ENCODE measurements at regions not wholly inside any gene's neighbourhood (a gene's known extent, or its start where the extent isn't known, plus 50 kb on each side); places are given as distances from the start of the nearest gene placed in this dataset.

DNA sequence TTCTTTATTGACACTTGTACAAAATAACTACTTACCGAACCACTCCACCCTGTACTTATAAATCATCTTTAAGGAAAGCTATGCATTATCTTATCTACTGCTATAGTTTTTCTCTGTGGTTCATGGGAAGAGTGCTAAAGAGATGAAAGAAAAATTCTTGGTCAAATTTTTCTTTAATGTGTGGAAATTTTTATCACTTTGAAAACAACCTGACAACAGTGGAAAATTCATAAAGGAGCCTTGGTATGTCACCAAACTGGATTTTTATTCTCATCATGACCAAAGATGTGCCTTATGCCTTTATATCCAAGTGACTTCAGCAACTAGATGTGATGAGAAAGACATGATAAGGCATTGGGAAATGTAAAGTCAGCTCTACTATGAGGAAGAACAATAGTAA lies 67.2 kb upstream of the SPP1 start:
- TF ChIP-seq, protein P1, sequence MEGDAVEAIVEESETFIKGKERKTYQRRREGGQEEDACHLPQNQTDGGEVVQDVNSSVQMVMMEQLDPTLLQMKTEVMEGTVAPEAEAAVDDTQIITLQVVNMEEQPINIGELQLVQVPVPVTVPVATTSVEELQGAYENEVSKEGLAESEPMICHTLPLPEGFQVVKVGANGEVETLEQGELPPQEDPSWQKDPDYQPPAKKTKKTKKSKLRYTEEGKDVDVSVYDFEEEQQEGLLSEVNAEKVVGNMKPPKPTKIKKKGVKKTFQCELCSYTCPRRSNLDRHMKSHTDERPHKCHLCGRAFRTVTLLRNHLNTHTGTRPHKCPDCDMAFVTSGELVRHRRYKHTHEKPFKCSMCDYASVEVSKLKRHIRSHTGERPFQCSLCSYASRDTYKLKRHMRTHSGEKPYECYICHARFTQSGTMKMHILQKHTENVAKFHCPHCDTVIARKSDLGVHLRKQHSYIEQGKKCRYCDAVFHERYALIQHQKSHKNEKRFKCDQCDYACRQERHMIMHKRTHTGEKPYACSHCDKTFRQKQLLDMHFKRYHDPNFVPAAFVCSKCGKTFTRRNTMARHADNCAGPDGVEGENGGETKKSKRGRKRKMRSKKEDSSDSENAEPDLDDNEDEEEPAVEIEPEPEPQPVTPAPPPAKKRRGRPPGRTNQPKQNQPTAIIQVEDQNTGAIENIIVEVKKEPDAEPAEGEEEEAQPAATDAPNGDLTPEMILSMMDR (conservative IDR thresholded peaks at IDR 0.05; ENCODE audit: low read depth, low read length) = no peak
- TF ChIP-seq POLR2A (IDR thresholded peaks at IDR 0.05; ENCODE audit: low read depth, low read length) (no peak), MAZ (IDR thresholded peaks at IDR 0.05; ENCODE audit: borderline replicate concordance, low read depth, low read length) (no peak), RFX5 (IDR thresholded peaks at IDR 0.05; ENCODE audit: low read depth, low read length) (no peak), FOS (IDR thresholded peaks at IDR 0.05; ENCODE audit: low read depth, low read length) (no peak)
- TF ChIP-seq, protein P2, sequence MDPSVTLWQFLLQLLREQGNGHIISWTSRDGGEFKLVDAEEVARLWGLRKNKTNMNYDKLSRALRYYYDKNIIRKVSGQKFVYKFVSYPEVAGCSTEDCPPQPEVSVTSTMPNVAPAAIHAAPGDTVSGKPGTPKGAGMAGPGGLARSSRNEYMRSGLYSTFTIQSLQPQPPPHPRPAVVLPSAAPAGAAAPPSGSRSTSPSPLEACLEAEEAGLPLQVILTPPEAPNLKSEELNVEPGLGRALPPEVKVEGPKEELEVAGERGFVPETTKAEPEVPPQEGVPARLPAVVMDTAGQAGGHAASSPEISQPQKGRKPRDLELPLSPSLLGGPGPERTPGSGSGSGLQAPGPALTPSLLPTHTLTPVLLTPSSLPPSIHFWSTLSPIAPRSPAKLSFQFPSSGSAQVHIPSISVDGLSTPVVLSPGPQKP (IDR thresholded peaks at IDR 0.05; ENCODE audit: borderline replicate concordance, low read depth, low read length) = no peak

Data from IMR-90 (cell line).